Nephron progenitor cell (in vitro differentiated cells): ENCODE measurements at regions not wholly inside any gene's neighbourhood (a gene's known extent, or its start where the extent isn't known, plus 50 kb on each side); places are given as distances from the start of the nearest gene placed in this dataset.

Experiments
- DNase-seq: peaks from one replicate; pipeline ENCODE4 v3.0.0; 2021
- H3K27ac Mint-ChIP-seq: 2 replicates; pipeline ENCODE4 v1.8.0; 2021; ENCODE audit warnings: mild to moderate bottlenecking, moderate library complexity, mixed read lengths
- H3K27me3 Mint-ChIP-seq: 2 replicates; pipeline ENCODE4 v1.8.0; 2021; ENCODE audit warnings: mild to moderate bottlenecking, low read depth, mixed read lengths; ENCODE audit not compliant: poor library complexity
- H3K36me3 Mint-ChIP-seq: 2 replicates; pipeline ENCODE4 v1.8.0; 2021; ENCODE audit warnings: low read depth, mixed read lengths
- H3K4me1 Mint-ChIP-seq: 2 replicates; pipeline ENCODE4 v1.8.0; 2021; ENCODE audit warnings: mixed read lengths
- H3K4me3 Mint-ChIP-seq: 2 replicates; pipeline ENCODE4 v1.8.0; 2021; ENCODE audit warnings: mild to moderate bottlenecking, moderate library complexity, mixed read lengths
- H3K9me3 Mint-ChIP-seq: 2 replicates; pipeline ENCODE4 v1.8.0; 2021; ENCODE audit warnings: mild to moderate bottlenecking, moderate library complexity, mixed read lengths
- TF ChIP-seq, protein P1 (sequence below): fragments of 200-600 bp; sonication (generic); IDR thresholded peaks from 2 replicates; pipeline ENCODE4 v1.5.0; 2021; ENCODE audit warnings: antibody characterized with exemption

DNA sequence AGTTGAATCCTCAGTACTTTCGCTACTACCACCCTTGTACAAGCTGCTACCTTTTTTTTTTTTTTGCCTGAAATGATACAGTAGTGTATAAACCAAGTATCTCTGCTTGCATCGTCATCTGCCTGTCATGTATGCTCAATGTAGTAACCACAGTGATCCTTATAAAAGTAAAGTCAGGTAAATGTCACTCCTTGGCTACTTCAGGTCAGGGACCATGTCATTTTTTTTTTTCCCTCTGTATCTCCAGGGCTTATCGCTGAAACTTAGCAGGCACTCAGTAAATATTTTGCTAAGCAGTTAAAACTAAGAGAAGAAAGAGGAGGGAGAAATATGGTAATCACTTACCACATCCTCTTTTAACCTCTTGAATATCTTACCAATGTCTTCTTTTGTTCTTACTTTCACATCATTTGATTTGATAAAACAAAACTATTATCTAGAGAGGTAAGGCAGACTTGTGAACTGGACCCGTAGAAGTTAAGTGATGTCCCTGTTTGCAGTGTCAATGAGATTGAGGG is 96.8 kb upstream of the KLF12 start:
- H3K27ac Mint-ChIP-seq = peak overlapping the region; percentile 16
- no peaks in the 10 kb centered on the region for H3K9me3 Mint-ChIP-seq
- H3K4me3 Mint-ChIP-seq = no peak overlapping the region
- TF ChIP-seq, protein P1, sequence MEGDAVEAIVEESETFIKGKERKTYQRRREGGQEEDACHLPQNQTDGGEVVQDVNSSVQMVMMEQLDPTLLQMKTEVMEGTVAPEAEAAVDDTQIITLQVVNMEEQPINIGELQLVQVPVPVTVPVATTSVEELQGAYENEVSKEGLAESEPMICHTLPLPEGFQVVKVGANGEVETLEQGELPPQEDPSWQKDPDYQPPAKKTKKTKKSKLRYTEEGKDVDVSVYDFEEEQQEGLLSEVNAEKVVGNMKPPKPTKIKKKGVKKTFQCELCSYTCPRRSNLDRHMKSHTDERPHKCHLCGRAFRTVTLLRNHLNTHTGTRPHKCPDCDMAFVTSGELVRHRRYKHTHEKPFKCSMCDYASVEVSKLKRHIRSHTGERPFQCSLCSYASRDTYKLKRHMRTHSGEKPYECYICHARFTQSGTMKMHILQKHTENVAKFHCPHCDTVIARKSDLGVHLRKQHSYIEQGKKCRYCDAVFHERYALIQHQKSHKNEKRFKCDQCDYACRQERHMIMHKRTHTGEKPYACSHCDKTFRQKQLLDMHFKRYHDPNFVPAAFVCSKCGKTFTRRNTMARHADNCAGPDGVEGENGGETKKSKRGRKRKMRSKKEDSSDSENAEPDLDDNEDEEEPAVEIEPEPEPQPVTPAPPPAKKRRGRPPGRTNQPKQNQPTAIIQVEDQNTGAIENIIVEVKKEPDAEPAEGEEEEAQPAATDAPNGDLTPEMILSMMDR = no peak
- no peaks in the 10 kb centered on the region for H3K27me3 Mint-ChIP-seq
- H3K4me1 Mint-ChIP-seq = no peaks in the 10 kb centered on the region
- H3K36me3 Mint-ChIP-seq = no peaks in the 10 kb centered on the region
- DNase-seq = no peak

DNA sequence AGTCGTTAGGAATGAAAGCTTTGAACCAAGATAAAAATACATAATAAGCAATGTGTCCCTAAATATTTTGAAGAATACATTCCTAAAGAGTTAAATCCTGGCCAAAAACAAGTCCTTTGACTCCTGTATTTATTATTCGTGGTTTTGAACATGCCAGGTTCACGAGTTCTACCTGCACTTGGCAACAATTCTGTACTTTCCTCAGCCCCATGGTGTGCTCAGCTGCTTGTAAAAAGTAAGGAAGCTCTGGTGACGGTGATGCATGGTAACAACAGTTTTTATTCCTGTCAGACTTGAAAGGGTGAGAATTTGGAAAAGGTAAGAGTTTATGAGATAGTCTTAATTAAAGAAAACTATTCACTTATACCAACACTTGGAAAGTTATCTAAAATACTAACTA is 95.0 kb upstream of the KLF12 start:
- Mint-ChIP-seq H3K4me1 (no peaks in the 10 kb centered on the region), H3K36me3 (no peaks in the 10 kb centered on the region), H3K4me3 (no peak overlapping the region), H3K27ac (no peak overlapping the region), H3K9me3 (no peaks in the 10 kb centered on the region), H3K27me3 (no peaks in the 10 kb centered on the region)
- DNase-seq = no peak
- TF ChIP-seq, protein P1 = no peak

DNA sequence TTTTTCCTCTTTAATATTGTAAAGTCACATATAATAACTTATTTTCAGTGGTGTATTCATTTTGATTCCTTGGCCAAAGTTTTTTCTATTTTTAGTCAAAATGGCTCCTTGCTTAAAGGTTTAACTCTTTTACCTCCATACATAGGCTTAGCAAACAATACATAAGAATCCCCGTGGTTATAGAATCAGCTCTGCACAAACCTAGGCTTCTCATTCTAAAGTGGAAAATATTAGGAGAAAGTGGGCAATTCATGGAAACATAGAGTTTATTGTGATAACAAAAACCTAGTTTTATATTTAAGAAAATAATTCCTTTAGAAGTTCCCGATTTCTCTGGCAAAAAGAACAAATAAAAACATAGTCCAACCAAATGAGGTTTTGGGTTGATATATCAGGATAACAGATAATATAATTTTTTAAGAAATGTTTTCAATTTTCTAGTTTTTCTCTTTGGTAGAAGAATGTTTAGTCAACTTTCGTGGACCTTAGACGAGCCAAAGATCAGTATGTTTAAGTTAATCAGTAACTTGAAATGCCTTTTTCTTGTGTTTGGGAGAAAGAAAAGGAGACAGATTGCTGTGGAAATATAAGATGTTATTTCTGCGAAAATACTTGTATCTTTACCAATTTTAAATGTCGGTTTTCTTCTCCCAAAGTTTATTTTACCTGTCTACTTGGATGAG is 93.4 kb upstream of the KLF12 start:
- Mint-ChIP-seq H3K4me1 (no peaks in the 10 kb centered on the region), H3K27me3 (no peaks in the 10 kb centered on the region), H3K4me3 (no peak overlapping the region), H3K27ac (no peak overlapping the region), H3K36me3 (no peaks in the 10 kb centered on the region), H3K9me3 (no peaks in the 10 kb centered on the region)
- TF ChIP-seq, protein P1 = no peak
- no peak for DNase-seq

DNA sequence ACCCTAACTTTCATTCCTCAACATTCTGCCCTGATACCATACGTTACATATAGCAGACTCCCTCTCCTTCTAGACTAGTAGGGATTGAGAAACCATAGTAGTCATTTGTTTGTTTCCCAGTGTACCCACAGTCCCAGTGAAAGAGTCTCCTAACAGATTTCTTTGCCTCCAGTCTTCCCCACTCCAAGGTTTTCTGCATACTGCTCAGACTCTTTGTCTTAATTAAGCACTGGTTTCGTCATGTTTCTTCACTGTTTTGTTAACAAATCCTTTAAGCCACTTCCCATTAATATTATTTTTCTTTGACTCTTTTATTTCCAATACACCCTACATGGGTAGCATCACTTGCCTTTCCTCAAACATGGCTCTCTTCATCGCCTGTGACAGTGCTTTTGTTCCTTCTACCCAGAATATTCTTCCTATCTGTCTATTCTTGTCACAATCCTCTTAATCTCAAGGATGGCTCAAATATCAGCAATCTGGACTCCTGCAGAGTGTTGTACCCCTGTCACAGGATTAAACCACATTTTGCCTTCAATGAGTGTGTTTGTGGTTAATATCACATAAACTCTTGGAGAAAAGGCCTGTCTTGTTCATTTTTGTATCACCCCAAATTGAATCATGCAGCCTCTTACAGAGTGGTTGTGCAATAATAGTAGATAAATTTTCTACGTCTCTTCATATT is 92.7 kb upstream of the KLF12 start:
- Mint-ChIP-seq H3K9me3 (no peaks in the 10 kb centered on the region), H3K27me3 (no peaks in the 10 kb centered on the region), H3K36me3 (no peaks in the 10 kb centered on the region), H3K4me1 (no peaks in the 10 kb centered on the region), H3K4me3 (no peak overlapping the region), H3K27ac (no peak overlapping the region)
- TF ChIP-seq, protein P1 = no peak
- no peak for DNase-seq

DNA sequence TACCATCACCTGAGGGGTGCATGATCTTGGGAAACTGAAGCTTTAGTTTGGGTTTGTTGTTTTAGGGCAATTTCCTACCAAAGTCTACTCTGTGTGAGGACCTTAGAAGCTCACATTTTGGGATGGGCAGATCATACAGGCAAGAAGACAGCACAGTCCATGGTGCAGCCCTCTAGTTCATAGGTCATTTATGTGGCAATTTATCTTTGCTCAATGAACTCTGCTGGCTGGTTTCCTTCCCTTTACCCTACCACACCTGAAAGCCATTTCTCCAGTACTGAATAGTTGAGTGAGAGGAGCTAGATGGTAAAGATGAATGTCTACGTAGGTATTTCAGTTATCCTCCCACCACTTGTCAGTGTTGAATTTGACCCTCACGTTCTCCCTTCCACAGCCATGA is 87.5 kb upstream of the KLF12 start:
- H3K4me3 Mint-ChIP-seq = no peak overlapping the region
- H3K27me3 Mint-ChIP-seq = no peaks in the 10 kb centered on the region
- H3K27ac Mint-ChIP-seq = no peak overlapping the region
- H3K36me3 Mint-ChIP-seq = no peaks in the 10 kb centered on the region
- DNase-seq = no peak
- TF ChIP-seq, protein P1 = no peak
- peaks cover 9% of the 10 kb centered on the region for H3K4me1 Mint-ChIP-seq
- H3K9me3 Mint-ChIP-seq = peaks cover 11% of the 10 kb centered on the region
